OCI-LY7 (cell line): ENCODE measurements at regions not wholly inside any gene's neighbourhood (a gene's known extent, or its start where the extent isn't known, plus 50 kb on each side); places are given as distances from the start of the nearest gene placed in this dataset.

Experiments used
- BruUV-seq: library from RNA; stranded (reverse); fragments of 400-500 nt; replicated peaks from 2 replicates; lab custom pipeline; 2021; lab: Mats Ljungman, UMichigan
- CTCF ChIA-PET: fragments of 300-600 bp; sonication (Branson Sonifier 250); formaldehyde crosslinking; loops from one replicate; lab custom pipeline; 2022; ENCODE audit warnings: antibody characterized with exemption; ENCODE audit not compliant: unreplicated experiment; lab: Charles Lee
- POLR2A ChIA-PET: fragments of 300-600 bp; sonication (Branson Sonifier 250); formaldehyde crosslinking; loops from one replicate; lab custom pipeline; 2022; ENCODE audit warnings: antibody characterized with exemption; lab: Charles Lee
- DNase-seq: peaks from one replicate; pipeline ENCODE4 v3.0.0-alpha.2; 2015; ENCODE audit warnings: low spot score
- H2AFZ ChIP-seq: fragments of 200-600 bp; sonication (generic), shearing (Covaris generic); 2 replicates; pipeline ENCODE4 v1.6.1; 2014; ENCODE audit warnings: mild to moderate bottlenecking, antibody characterized with exemption, low read length, moderate library complexity
- H3K27ac ChIP-seq: fragments of 200-600 bp; sonication (generic); 2 replicates; pipeline ENCODE4 v1.5.1; 2014; ENCODE audit warnings: mixed run types, low read depth, mild to moderate bottlenecking, moderate library complexity, low read length, inconsistent platforms; ENCODE audit not compliant: poor library complexity, severe bottlenecking
- H3K36me3 ChIP-seq: fragments of 200-600 bp; sonication (generic); 2 replicates; pipeline ENCODE4 v1.6.1; 2014; ENCODE audit warnings: mild to moderate bottlenecking, antibody characterized with exemption, low read length, moderate library complexity, mixed read lengths; ENCODE audit not compliant: insufficient read depth
- H3K4me1 ChIP-seq: fragments of 200-600 bp; sonication (generic); 2 replicates; pipeline ENCODE4 v1.5.1; 2014; ENCODE audit warnings: mild to moderate bottlenecking, low read length; ENCODE audit not compliant: insufficient read depth, poor library complexity, severe bottlenecking
- H3K4me2 ChIP-seq: fragments of 200-600 bp; sonication (generic); 2 replicates; pipeline ENCODE4 v1.6.1; 2014; ENCODE audit warnings: mild to moderate bottlenecking, low read length
- H3K4me3 ChIP-seq: fragments of 200-600 bp; sonication (generic); 2 replicates; pipeline ENCODE4 v1.5.1; 2014; ENCODE audit warnings: mild to moderate bottlenecking, low read depth, low read length; ENCODE audit not compliant: poor library complexity, severe bottlenecking
- H3K79me2 ChIP-seq: fragments of 200-600 bp; sonication (generic); 2 replicates; pipeline ENCODE4 v1.6.1; 2016; ENCODE audit warnings: low read depth, mild to moderate bottlenecking, low read length, moderate library complexity, mixed read lengths; ENCODE audit not compliant: insufficient read depth
- H3K9me2 ChIP-seq: fragments of 200-600 bp; sonication (generic); 2 replicates; pipeline ENCODE4 v1.6.1; 2016; ENCODE audit warnings: mild to moderate bottlenecking, low read length, mixed read lengths; ENCODE audit not compliant: insufficient read depth
- H3K9me3 ChIP-seq: fragments of 200-600 bp; sonication (generic); 2 replicates; pipeline ENCODE4 v1.6.1; 2014; ENCODE audit warnings: mild to moderate bottlenecking, mixed run types, low read length, mixed read lengths
- H4K20me1 ChIP-seq: fragments of 200-600 bp; sonication (generic); 2 replicates; pipeline ENCODE4 v1.6.1; 2014; ENCODE audit warnings: mild to moderate bottlenecking, antibody characterized with exemption, low read length, moderate library complexity, mixed read lengths; ENCODE audit not compliant: insufficient read depth
- CTCF ChIP-seq: fragments of 200-600 bp; sonication (generic); conservative IDR thresholded peaks from 2 replicates; pipeline ENCODE4 v1.5.1; 2014; ENCODE audit warnings: mild to moderate bottlenecking, antibody characterized with exemption, low read length, moderate library complexity, mixed read lengths
- EZH2phosphoT487 ChIP-seq: fragments of 200-600 bp; sonication (generic); IDR thresholded peaks from 2 replicates; pipeline ENCODE4 v1.6.1; 2018; ENCODE audit warnings: low read depth, borderline replicate concordance, mild to moderate bottlenecking, mixed run types, antibody characterized with exemption, low read length, moderate library complexity, mixed read lengths
- intact Hi-C: fragments of 100-400 bp; cut with micrococcal nuclease; formaldehyde crosslinking; loops from one replicate; pipeline ENCODE4 v1.10.0; 2022; ENCODE audit not compliant: unreplicated experiment

- H3K4me1 ChIP-seq = no peaks in the 10 kb centered on the region
- no peaks in the 10 kb centered on the region for H3K9me2 ChIP-seq
- DNase-seq = no peak
- intact Hi-C loops = loop anchor here (10.0 kb wide), 2 partner anchors 346 to 616 kb away; no protein-coding TSS in a partner anchor
- no peaks in the 10 kb centered on the region for H3K9me3 ChIP-seq
- ChIA-PET CTCF (no interaction called here), POLR2A (interaction anchor here (0.6 to 0.9 kb wide), 3 partner anchors 14 to 549 kb away, joined by 3 to 4 read pairs (median 3); no protein-coding TSS in a partner anchor)
- H3K4me3 ChIP-seq = no peak overlapping the region
- BruUV-seq = no TSS peak
- no peaks in the 10 kb centered on the region for H3K36me3 ChIP-seq
- H3K27ac ChIP-seq = no peak overlapping the region
- TF ChIP-seq CTCF (no peak), EZH2phosphoT487 (no peak)
- H3K79me2 ChIP-seq = no peaks in the 10 kb centered on the region
- H4K20me1 ChIP-seq = no peaks in the 10 kb centered on the region
- no peak overlapping the region for H2AFZ ChIP-seq
- no peak overlapping the region for H3K4me2 ChIP-seq
Observed at GRCh38 chr1:199688774-199689173, 338.7 kb upstream of the NR5A2 start.

GRCh38 chr1:199690496-199690895 lies 337.0 kb upstream of the NR5A2 start:
- Histone ChIP-seq H3K36me3 (no peaks in the 10 kb centered on the region), H3K79me2 (no peaks in the 10 kb centered on the region), H4K20me1 (no peaks in the 10 kb centered on the region), H3K9me3 (no peaks in the 10 kb centered on the region), H3K4me1 (no peaks in the 10 kb centered on the region), H3K27ac (no peak overlapping the region), H2AFZ (no peak overlapping the region), H3K4me3 (no peak overlapping the region), H3K4me2 (no peak overlapping the region), H3K9me2 (no peaks in the 10 kb centered on the region)
- DNase-seq = peak; percentile 3
- intact Hi-C loops = no loop called here
- ChIA-PET POLR2A (interaction anchor here (0.5 to 0.8 kb wide), 3 partner anchors 13 to 1148 kb away, joined by 3 read pairs; no protein-coding TSS in a partner anchor), CTCF (interaction anchor here (0.5 kb wide), 1 partner anchor 61 kb away, joined by 3 read pairs; no protein-coding TSS in a partner anchor)
- TF ChIP-seq CTCF = no peak
- no TSS peak for BruUV-seq

GRCh38 chr1:199691540-199691939 lies 336.0 kb upstream of the NR5A2 start:
- no peak overlapping the region for H3K27ac ChIP-seq
- no peak for TF ChIP-seq CTCF
- no peak for TF ChIP-seq EZH2phosphoT487
- no peak overlapping the region for H3K4me3 ChIP-seq
- CTCF ChIA-PET = no interaction called here
- H3K9me3 ChIP-seq = no peaks in the 10 kb centered on the region
- H3K79me2 ChIP-seq = no peaks in the 10 kb centered on the region
- POLR2A ChIA-PET = interaction anchor here (0.5 kb wide), 1 partner anchor 10 kb away, joined by 3 read pairs; no protein-coding TSS in a partner anchor
- H3K9me2 ChIP-seq = no peaks in the 10 kb centered on the region
- no peaks in the 10 kb centered on the region for H3K4me1 ChIP-seq
- DNase-seq = no peak
- no peak overlapping the region for H2AFZ ChIP-seq
- H3K36me3 ChIP-seq = no peaks in the 10 kb centered on the region
- intact Hi-C loops = no loop called here
- no peak overlapping the region for H3K4me2 ChIP-seq
- no peaks in the 10 kb centered on the region for H4K20me1 ChIP-seq
- BruUV-seq = no TSS peak
